ENCODE measurements at regions not wholly inside any gene's neighbourhood (a gene's known extent, or its start where the extent isn't known, plus 50 kb on each side); places are given as distances from the start of the nearest gene placed in this dataset.
"Not testable (repeated sequence)": the region's sequence is repeated elsewhere in the genome, so short reads cannot be mapped to it uniquely, and the experiment has no call there.

DNA sequence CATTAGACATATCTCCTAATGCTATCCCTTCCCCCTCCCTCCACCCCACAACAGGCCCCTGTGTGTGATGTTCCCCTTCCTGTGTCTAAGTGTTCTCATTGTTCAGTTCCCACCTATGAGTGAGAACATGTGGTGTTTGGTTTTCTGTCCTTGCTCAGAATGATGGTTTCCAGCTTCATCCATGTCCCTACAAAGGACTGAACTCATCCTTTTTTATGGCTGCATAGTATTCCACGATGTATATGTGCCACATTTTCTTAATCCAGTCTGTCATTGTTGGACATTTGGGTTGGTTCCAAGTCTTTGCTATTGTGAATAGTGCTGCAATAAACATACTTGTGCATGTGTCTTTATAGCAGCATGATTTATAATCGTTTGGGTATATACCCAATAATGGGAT is 71.2 kb upstream of the ZNF519 start:
- TF ChIP-seq POLR2A (IDR thresholded peaks at IDR 0.05; ENCODE audit: extremely low read depth, insufficient read length) = not testable (repeated sequence)
- TF ChIP-seq, protein P1, sequence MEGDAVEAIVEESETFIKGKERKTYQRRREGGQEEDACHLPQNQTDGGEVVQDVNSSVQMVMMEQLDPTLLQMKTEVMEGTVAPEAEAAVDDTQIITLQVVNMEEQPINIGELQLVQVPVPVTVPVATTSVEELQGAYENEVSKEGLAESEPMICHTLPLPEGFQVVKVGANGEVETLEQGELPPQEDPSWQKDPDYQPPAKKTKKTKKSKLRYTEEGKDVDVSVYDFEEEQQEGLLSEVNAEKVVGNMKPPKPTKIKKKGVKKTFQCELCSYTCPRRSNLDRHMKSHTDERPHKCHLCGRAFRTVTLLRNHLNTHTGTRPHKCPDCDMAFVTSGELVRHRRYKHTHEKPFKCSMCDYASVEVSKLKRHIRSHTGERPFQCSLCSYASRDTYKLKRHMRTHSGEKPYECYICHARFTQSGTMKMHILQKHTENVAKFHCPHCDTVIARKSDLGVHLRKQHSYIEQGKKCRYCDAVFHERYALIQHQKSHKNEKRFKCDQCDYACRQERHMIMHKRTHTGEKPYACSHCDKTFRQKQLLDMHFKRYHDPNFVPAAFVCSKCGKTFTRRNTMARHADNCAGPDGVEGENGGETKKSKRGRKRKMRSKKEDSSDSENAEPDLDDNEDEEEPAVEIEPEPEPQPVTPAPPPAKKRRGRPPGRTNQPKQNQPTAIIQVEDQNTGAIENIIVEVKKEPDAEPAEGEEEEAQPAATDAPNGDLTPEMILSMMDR (IDR thresholded peaks at IDR 0.05; ENCODE audit: low read depth, low read length) = not testable (repeated sequence)
- TF ChIP-seq, protein P2, sequence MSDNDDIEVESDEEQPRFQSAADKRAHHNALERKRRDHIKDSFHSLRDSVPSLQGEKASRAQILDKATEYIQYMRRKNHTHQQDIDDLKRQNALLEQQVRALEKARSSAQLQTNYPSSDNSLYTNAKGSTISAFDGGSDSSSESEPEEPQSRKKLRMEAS (IDR thresholded peaks at IDR 0.05; ENCODE audit: low read depth, low read length) = not testable (repeated sequence)

Data from NB4 (cell line).